ENCODE measurements at regions not wholly inside any gene's neighbourhood (a gene's known extent, or its start where the extent isn't known, plus 50 kb on each side); places are given as distances from the start of the nearest gene placed in this dataset.

DNA sequence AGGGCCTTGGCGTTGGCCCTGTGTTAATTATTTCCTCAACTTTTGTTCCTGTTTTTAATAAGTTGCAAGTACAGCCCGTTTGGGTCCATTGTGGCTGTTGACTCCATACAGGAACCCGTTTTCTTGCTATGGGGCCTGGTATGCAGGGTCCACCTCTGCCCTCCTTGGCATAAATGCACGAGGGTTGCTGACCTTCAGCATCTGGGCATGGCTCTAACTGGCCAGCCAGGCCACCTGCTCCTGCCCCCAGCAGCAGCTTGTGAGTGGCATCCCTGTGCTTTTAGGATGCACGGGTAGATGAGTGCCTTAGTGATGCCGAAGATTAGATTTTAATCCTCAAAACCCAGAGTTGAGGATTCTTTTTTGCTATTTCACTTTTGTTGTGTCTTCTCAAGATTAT is 123.2 kb downstream of the GLRX3 start:
- no peak for TF ChIP-seq GATA2 (IDR thresholded peaks at IDR 0.05; ENCODE audit: low read depth, low read length)
- no peak for TF ChIP-seq GATA3 (IDR thresholded peaks at IDR 0.05; ENCODE audit: low read depth, low read length)

Data from SH-SY5Y (cell line).